Pancreas (tissue), 10 donors: ENCODE measurements at regions not wholly inside any gene's neighbourhood (a gene's known extent, or its start where the extent isn't known, plus 50 kb on each side); places are given as distances from the start of the nearest gene placed in this dataset.

Experiments
- ATAC-seq, 4 donors: fragments of 200-7000 bp; cut with Tn5 transposase; one replicate each; pipeline versions ENCODE4 v1.8.0 to v1.9.1; 2020; ENCODE audit warnings: mild to moderate bottlenecking in 4 of 4, moderate library complexity in 4 of 4
- DNase-seq, 6 donors: peaks; one replicate each; pipeline ENCODE4 v3.0.0-alpha.2; 2020
- FAIRE-seq: peaks from 2 replicates; lab custom pipeline; 2012; peaks lifted over from hg19 to GRCh38; lab: Jason Lieb, UNC
- H3K27ac ChIP-seq, 4 donors: fragments of 200-600 bp; sonication (generic); 1 replicate in 3 of 4; 2 replicates in 1 of 4; pipeline versions ENCODE4 v1.5.0 to v1.8.0; 2020
- H3K27me3 ChIP-seq, 4 donors: fragments of 200-600 bp; one replicate each; pipeline ENCODE4 v1.8.0; 2021
- H3K36me3 ChIP-seq, 3 donors: fragments of 200-600 bp; sonication (generic) in 1 of 3; one replicate each; pipeline versions ENCODE4 v1.5.0 to v1.8.0; 2020 to 2021
- H3K4me1 ChIP-seq, 3 donors: fragments of 200-600 bp; one replicate each; pipeline ENCODE4 v1.8.0; 2021
- H3K4me3 ChIP-seq, 4 donors: fragments of 200-600 bp; sonication (generic) in 2 of 4; one replicate each; pipeline versions ENCODE4 v1.5.0 to v1.8.0; 2020 to 2021
- H3K9me3 ChIP-seq, 4 donors: fragments of 200-600 bp; one replicate each; pipeline ENCODE4 v1.8.0; 2021
- WGBS, 2 donors: extraction: QIAGEN DNeasy Blood & Tissue Kit; methylation state at CpG; one replicate each; pipeline ENCODE4 v1.1.7; 2013; 5-methylcytosine and 5-hydroxymethylcytosine counted together
- intact Hi-C, 3 donors: fragments of 100-400 bp; cut with DNase I; formaldehyde crosslinking; loops; one replicate each; pipeline versions ENCODE4 v1.11.1 to v1.14.2; 2022
- TF ChIP-seq, protein P1 (sequence below), 4 donors: fragments of 200-600 bp; sonication (generic) in 3 of 4; IDR thresholded peaks; one replicate each; pipeline versions ENCODE4 v1.5.0 to v1.8.0; 2021; ENCODE audit warnings: antibody characterized with exemption in 4 of 4
- donor health status: healthy with polysubstance abuse.
- donor health status: DM: no; HTN: no; CAD: no; lungs with moderate emphysema.
- donor health status: DM: no; HTN: no; CAD: no.
- donor health status: control.
- donor health status: control.
- donor health status: Bipolar disorder and iron deficiency.
- donor health status: DM: yes; HTN: yes; CAD: no.
- donor health status: DM: no; HTN: no; CAD: no.
- donor health status: DM: no; HTN: no; CAD: no.
- donor health status: DM: yes; HTN: yes; CAD: no.

DNA sequence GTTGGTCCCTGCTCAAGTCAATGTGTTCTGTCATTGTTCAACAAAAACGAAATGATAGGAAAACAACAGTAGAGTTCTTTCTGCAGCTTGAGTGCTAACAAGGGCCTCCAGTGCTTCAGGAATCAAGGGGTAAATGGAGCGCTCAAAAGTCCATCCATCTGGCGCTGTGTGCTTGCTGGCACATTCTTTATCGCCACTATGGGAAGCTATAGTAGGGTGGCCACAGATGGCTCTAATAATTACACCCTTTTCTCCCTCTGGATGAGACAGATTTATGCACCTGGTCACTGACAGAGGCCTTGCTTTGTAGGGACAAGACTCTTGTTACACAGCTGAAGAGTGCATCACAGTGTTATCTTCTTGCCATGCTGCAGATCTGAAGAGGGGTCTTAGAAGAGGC, 136.0 kb downstream of the GDAP2 start:
- no peak for DNase-seq
- TF ChIP-seq, protein P1, sequence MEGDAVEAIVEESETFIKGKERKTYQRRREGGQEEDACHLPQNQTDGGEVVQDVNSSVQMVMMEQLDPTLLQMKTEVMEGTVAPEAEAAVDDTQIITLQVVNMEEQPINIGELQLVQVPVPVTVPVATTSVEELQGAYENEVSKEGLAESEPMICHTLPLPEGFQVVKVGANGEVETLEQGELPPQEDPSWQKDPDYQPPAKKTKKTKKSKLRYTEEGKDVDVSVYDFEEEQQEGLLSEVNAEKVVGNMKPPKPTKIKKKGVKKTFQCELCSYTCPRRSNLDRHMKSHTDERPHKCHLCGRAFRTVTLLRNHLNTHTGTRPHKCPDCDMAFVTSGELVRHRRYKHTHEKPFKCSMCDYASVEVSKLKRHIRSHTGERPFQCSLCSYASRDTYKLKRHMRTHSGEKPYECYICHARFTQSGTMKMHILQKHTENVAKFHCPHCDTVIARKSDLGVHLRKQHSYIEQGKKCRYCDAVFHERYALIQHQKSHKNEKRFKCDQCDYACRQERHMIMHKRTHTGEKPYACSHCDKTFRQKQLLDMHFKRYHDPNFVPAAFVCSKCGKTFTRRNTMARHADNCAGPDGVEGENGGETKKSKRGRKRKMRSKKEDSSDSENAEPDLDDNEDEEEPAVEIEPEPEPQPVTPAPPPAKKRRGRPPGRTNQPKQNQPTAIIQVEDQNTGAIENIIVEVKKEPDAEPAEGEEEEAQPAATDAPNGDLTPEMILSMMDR (IDR thresholded peaks at IDR 0.05), result no peak
- Histone ChIP-seq H3K27ac (no peak overlapping the region), H3K4me3 (no peak overlapping the region), H3K27me3 (no peaks in the 10 kb centered on the region), H3K9me3 (no peaks in the 10 kb centered on the region), H3K4me1 (no peaks in the 10 kb centered on the region), H3K36me3 (no peaks in the 10 kb centered on the region)
- intact Hi-C loops, result no loop called here
- 85 to 90% methylated on average over 4 of the region's 4 CpGs for WGBS, 2 donors
- no peak for FAIRE-seq
- no peak for ATAC-seq

DNA sequence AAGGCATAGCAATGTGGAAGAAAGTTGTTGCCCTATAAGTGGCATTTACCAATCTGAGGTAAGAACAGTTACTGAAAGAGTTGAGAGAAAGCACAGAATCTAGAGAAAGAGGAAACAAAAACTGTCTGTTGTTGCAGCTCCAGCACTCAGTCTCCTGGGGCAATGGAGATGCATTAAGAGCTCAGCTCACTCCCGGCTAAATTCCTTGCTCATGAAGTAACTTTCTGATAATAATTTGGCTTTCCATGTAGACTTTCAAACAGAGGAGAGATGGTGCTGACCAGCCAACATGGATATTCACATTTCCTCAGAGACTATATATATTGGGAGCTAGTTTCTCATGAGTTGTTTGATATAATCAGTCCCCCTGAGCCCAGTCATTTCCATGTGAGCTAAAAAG, 135.3 kb downstream of the GDAP2 start:
- H3K36me3 ChIP-seq, result no peaks in the 10 kb centered on the region
- WGBS, 2 donors, result 71 to 75% methylated on average over 1 of the region's 1 CpG
- intact Hi-C loops, result no loop called here
- ATAC-seq, result peak in 1 of 4 donors; percentile 42
- no peak for FAIRE-seq
- DNase-seq, result no peak
- H3K4me1 ChIP-seq, result no peaks in the 10 kb centered on the region
- H3K27ac ChIP-seq, result no peak overlapping the region
- H3K27me3 ChIP-seq, result no peaks in the 10 kb centered on the region
- H3K9me3 ChIP-seq, result no peaks in the 10 kb centered on the region
- H3K4me3 ChIP-seq, result no peak overlapping the region
- TF ChIP-seq, protein P1 (IDR thresholded peaks at IDR 0.05), result no peak

DNA sequence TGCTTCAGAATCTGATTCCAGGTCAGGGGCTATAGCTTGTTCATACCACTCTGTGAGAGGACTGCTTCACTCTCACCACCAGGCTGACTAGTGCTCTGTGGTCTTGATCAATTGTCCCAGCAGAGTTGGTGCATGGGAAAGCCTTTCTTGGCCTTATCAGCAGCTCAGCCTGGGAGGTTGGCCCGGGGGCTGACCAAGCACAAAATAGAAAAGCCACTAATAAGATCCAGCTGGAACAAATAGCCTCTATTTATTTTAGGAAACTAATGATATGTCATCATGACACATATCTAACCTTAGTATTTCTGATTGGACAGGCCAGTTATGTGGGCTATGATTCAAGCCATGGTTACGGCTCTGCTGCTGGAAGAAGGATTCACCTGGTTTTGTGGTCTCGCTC, 134.2 kb downstream of the GDAP2 start:
- no peak overlapping the region for H3K27ac ChIP-seq
- DNase-seq (no peak), ATAC-seq (peak in 2 of 4 donors; percentile 59 to 60), FAIRE-seq (no peak)
- H3K27me3 ChIP-seq, result no peaks in the 10 kb centered on the region
- TF ChIP-seq, protein P1 (IDR thresholded peaks at IDR 0.05), result no peak
- intact Hi-C loops, result no loop called here
- no peak overlapping the region for H3K4me3 ChIP-seq
- no peaks in the 10 kb centered on the region for H3K9me3 ChIP-seq
- 63% methylated on average over 3 of the region's 3 CpGs for WGBS, 2 donors
- H3K36me3 ChIP-seq, result no peaks in the 10 kb centered on the region
- no peaks in the 10 kb centered on the region for H3K4me1 ChIP-seq

DNA sequence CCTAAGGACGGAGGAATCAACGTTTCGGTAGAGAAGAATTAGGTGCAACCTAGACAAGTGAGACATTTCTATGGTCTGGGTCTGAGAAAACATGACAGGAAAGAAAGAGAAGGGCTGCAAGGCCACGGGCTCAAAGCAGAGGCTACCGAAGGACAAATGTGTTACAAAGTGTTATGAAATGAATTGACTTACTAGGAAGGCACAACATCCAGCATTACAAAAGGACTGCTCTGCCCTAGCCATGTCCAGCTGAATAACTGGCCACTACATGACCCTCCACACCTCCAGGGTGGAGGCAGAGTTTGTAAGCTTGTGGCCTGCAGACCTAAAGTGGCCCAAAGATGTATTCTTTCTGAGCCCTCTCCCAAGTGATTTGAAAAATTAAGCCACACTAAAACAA, 133.6 kb downstream of the GDAP2 start:
- no peaks in the 10 kb centered on the region for H3K4me1 ChIP-seq
- H3K36me3 ChIP-seq, result no peaks in the 10 kb centered on the region
- no peaks in the 10 kb centered on the region for H3K9me3 ChIP-seq
- FAIRE-seq, result no peak
- WGBS, 2 donors, result 88 to 92% methylated on average over 5 of the region's 5 CpGs
- TF ChIP-seq, protein P1 (IDR thresholded peaks at IDR 0.05), result no peak
- no peak overlapping the region for H3K27ac ChIP-seq
- DNase-seq, result no peak
- no peak overlapping the region for H3K4me3 ChIP-seq
- intact Hi-C loops, result no loop called here
- ATAC-seq, result no peak
- no peaks in the 10 kb centered on the region for H3K27me3 ChIP-seq

DNA sequence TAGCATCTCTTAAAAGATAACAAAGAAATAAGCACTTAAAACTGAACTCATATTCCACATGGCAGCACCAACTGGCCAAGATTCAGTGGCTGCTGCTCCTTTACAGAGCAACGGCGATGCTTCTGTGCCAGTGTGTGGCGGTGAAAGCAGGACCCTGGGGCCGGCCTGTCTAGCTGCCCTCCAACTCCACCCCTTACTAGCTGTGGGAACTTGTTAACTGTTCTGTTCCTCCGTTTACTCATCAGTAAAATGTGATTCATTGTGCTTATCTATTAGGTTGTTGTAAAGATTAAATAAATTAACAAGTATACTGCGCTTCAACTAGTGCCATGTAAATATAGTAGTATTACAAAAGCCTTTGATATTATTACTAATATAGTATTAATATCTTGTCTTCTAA, 133.2 kb downstream of the GDAP2 start:
- FAIRE-seq, result no peak

More for the DNA sequence above, 133.2 kb downstream of the GDAP2 start:
- intact Hi-C loops, result no loop called here
- DNase-seq, result no peak
- no peaks in the 10 kb centered on the region for H3K36me3 ChIP-seq
- no peaks in the 10 kb centered on the region for H3K4me1 ChIP-seq
- H3K4me3 ChIP-seq, result no peak overlapping the region
- no peak for ATAC-seq
- no peak overlapping the region for H3K27ac ChIP-seq
- no peaks in the 10 kb centered on the region for H3K27me3 ChIP-seq
- H3K9me3 ChIP-seq, result no peaks in the 10 kb centered on the region
- TF ChIP-seq, protein P1 (IDR thresholded peaks at IDR 0.05), result no peak
- WGBS, 2 donors, result 90 to 93% methylated on average over 6 of the region's 6 CpGs
